Stimulated activated CD4-positive, alpha-beta T cell treated with anti-CD3 and anti-CD28 coated beads, Interleukin-15, amount 100 ng/mL, for 48 hours (primary cell): ENCODE measurements at regions not wholly inside any gene's neighbourhood (a gene's known extent, or its start where the extent isn't known, plus 50 kb on each side); places are given as distances from the start of the nearest gene placed in this dataset.
"Not testable (repeated sequence)": the region's sequence is repeated elsewhere in the genome, so short reads cannot be mapped to it uniquely, and the experiment has no call there.

ENCODE experiments used
- DNase-seq, 2 donors: peaks; one replicate each; pipeline ENCODE4 v3.0.0-alpha.2; 2020; ENCODE audit warnings: low read depth in 2 of 2

GRCh38 chr22:47370448-47371262 lies 608.2 kb downstream of the TBC1D22A start:
- DNase-seq: no peak

- DNase-seq: no peak
Measured at GRCh38 chr22:47369431-47370015, 607.1 kb downstream of the TBC1D22A start.

- DNase-seq: no peak
Measured at GRCh38 chr22:47369020-47369419, 606.6 kb downstream of the TBC1D22A start.

GRCh38 chr22:47367993-47368945 lies 605.8 kb downstream of the TBC1D22A start:
- no peak for DNase-seq

- no peak for DNase-seq
Measured at GRCh38 chr22:47367107-47367690, 604.7 kb downstream of the TBC1D22A start.

- DNase-seq: no peak
Measured at GRCh38 chr22:47366026-47366767, 603.7 kb downstream of the TBC1D22A start.

- no peak for DNase-seq
Measured at GRCh38 chr22:47361247-47361646, 598.8 kb downstream of the TBC1D22A start.

GRCh38 chr22:47357493-47357892 lies 595.0 kb downstream of the TBC1D22A start:
- DNase-seq: no peak

GRCh38 chr22:47357086-47357485 lies 594.6 kb downstream of the TBC1D22A start:
- no peak for DNase-seq

GRCh38 chr22:47356511-47357011 lies 594.1 kb downstream of the TBC1D22A start:
- no peak for DNase-seq

- DNase-seq: no peak
Measured at GRCh38 chr22:47355776-47356510, 593.5 kb downstream of the TBC1D22A start.

GRCh38 chr22:47355388-47355725 lies 592.9 kb downstream of the TBC1D22A start:
- no peak for DNase-seq

- no peak for DNase-seq
Measured at GRCh38 chr22:47354668-47355387, 592.4 kb downstream of the TBC1D22A start.

- DNase-seq: no peak
Measured at GRCh38 chr22:47352920-47353700, 590.7 kb downstream of the TBC1D22A start.

- no peak for DNase-seq
Measured at GRCh38 chr22:47351836-47352579, 589.6 kb downstream of the TBC1D22A start.

- DNase-seq: not testable (repeated sequence)
Measured at GRCh38 chr22:47346287-47346686, 583.8 kb downstream of the TBC1D22A start.

- DNase-seq: no peak
Measured at GRCh38 chr22:47345025-47345424, 582.6 kb downstream of the TBC1D22A start.

- DNase-seq: no peak
Measured at GRCh38 chr22:47344414-47344813, 582.0 kb downstream of the TBC1D22A start.
